ENCODE measurements at regions not wholly inside any gene's neighbourhood (a gene's known extent, or its start where the extent isn't known, plus 50 kb on each side); places are given as distances from the start of the nearest gene placed in this dataset.

GRCh38 chr7:106377847-106378361 is 93.1 kb upstream of the NAMPT start:
- TF ChIP-seq CTCF (IDR thresholded peaks at IDR 0.05) (no peak), POLR2A (IDR thresholded peaks at IDR 0.05) (no peak)
